GM18868 (cell line): ENCODE measurements at regions not wholly inside any gene's neighbourhood (a gene's known extent, or its start where the extent isn't known, plus 50 kb on each side); places are given as distances from the start of the nearest gene placed in this dataset.
"Not testable (repeated sequence)": the region's sequence is repeated elsewhere in the genome, so short reads cannot be mapped to it uniquely, and the experiment has no call there.

Source experiments
- ATAC-seq: cut with Tn5 transposase; IDR thresholded peaks from one replicate; pipeline ENCODE4 v1.9.1; 2021; ENCODE audit warnings: mild to moderate bottlenecking, moderate library complexity; ENCODE audit not compliant: unreplicated experiment

- ATAC-seq: peak; percentile 78
These were observed 78.1 kb upstream of the ZNF644 start for GRCh38 chr1:91099746-91100621.

DNA sequence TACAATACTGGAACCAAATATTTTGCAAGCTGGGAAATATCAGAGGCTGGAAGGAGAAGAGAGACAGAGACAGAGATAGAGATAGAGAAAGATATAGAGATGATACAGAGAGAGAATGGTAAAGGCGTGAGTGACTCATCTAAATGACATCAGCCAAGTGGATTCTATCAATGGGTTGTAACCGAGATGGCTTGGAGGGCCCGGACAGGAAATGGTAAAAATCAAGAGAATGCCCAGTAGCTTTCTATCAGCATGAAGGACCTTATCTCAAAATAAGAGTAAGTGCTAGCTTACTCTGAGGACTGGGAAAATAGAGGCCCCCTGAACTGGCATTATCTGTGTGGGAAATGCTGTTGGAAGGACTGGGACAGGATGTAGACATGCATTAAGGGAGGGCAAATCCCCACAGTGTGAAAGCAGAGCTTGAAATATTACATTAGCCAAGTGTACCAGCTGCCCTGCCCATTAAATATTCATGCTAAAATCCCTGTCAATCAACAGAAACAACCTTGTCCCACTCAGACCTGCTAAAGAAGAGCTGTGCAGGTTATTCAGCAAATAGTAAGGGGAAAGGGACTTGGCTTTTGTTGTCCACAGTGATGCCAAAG, 76.6 kb upstream of the ZNF644 start:
- no peak for ATAC-seq

DNA sequence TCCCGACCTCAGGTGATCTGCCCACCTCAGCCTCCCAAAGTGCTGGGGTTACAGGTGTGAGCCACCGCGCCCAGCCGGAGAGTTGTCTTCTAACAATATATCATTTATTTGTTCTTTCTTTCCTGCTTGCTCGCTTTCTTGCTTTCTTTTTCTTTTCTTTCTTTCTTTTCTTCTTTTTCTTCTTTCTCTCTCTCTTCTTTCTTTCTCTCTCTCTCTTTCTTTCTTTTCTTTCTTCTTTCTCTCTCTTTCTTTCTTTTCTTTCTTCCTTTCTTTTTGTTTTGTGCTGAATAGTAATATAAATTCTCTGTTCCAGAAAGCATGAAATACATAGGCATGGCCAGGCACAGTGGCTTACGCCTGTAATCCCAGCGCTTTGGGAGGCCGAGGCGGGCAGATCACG, 73.5 kb upstream of the ZNF644 start:
- ATAC-seq: not testable (repeated sequence)

DNA sequence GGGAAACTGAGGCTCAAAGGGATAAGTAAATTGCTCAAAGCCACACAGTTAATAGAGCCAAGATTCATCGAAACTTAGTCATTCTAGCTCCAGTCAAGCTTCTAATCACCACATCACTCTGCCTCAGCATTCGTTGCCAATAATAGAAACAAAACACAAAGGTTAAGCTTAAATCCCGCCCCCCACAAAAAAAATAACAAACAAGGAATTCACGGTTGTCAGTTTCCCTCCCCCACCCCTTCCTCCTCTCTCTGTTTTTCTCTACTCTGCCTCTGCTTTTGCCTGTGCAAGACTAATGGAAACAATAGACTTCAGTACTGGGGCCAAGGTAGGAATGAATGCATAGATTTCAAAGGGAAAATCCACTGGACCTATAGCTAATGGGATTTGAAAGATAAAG, 70.7 kb upstream of the ZNF644 start:
- ATAC-seq: no peak

- ATAC-seq: no peak
These were observed 70.0 kb upstream of the ZNF644 start for GRCh38 chr1:91091812-91092211.

DNA sequence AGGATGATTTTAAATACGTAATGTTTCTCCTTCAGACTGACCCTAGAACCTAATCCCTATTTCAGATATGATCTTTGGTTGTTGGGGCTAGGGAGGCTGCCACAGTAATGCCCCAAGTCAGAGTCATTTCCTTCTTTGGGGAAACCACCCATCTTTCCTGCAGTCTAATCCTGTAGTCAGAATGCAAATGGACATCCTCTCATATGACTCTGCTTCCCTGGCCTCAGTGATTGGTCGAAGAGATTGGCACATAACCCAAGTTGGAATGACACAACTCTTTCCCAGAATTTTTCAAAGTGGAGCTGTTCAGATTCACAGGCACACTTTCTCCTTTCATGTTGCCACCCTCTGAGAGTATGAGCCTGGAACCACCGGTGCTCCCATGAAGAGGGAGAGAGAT, 58.8 kb upstream of the ZNF644 start:
- peak; percentile 84 for ATAC-seq

DNA sequence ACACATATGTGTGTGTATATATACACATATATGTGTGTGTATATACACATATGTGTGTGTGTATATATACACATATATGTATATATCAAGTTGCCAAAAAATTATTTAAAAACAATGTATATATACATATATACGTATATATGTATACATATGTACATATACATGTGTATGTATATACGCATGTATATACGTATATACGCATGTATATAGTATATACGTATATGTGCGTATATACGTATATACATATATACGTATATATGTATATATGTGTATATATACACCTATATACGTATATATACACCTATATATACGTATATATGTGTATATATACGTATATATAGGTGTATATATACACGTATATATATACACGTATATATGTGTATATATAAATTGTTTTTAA, 57.0 kb upstream of the ZNF644 start:
- no peak for ATAC-seq

DNA sequence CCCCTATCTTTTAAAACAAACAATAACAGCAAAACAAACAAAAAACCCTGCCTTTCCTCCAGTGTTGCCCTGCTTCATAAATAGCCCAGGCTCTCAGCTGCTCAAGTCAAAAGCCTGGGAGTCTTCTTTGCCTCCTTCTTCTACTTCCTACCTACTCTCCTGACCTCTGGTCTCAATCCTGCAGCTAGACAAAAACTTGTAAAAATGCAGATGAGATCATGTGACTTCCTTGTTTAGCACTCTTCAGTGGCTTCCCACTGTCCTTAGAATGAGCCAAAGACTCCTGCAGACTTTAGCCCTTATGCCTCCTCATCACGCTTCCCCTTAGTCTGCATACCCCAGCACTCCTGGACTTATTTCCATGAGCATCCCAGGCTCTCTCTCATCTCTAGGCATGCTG, 55.0 kb upstream of the ZNF644 start:
- ATAC-seq: no peak

GRCh38 chr1:91075233-91076135, 53.6 kb upstream of the ZNF644 start:
- ATAC-seq: no peak

DNA sequence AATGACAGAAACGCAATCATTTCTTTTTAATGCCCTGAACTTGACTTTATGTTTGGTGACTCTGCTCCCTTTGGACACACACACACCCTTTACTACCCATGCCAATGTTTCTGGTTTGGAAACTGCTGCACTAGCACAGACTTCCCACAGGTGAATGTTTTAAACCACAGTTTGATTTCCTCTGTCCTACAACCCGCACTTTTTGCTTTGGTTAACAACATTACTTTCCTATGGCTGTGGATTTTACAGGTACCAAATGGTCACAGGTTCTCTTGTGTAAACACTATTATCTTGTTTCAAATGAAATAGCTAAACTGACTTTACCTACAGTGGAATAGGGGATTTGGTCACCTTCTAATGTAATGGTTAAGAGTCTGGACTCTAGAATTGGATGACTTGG, 51.5 kb upstream of the ZNF644 start:
- no peak for ATAC-seq

DNA sequence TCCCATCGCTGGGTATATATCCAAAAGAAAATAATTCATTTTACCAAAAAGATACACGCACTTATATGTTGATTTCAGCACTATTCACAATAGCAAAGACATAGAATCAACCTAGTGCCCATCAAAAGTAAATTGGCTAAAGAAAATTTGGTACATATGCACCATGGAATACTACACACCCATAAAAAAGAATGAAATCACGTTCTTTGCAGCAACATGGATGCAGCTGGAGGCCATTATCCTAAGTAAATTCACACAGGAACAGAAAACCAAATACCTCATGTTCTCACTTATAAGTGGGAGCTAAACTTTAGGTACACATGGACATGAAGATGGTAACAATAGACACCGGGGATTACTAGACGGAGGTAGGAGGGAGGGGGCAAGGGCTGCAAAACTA, 50.0 kb upstream of the ZNF644 start:
- ATAC-seq: no peak
